ENCODE measurements at regions not wholly inside any gene's neighbourhood (a gene's known extent, or its start where the extent isn't known, plus 50 kb on each side); places are given as distances from the start of the nearest gene placed in this dataset.
"Not testable (repeated sequence)": the region's sequence is repeated elsewhere in the genome, so short reads cannot be mapped to it uniquely, and the experiment has no call there.

DNA sequence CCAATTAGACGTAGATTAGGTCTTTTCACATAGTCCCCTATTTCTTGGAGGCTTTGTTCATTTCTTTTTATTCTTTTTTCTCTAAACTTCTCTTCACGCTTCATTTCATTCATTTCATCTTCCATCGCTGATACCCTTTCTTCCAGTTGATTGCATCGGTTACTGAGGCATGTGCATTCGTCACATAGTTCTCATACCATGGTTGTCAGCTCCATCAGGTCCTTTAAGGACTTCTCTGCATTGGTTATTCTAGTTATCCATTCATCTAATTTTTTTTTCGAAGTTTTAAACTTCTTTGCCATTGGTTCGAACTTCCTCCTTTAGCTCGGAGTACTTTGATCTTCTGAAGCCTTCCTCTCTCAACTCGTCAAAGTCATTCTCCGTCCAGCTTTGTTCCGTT is 541.7 kb upstream of the KLF4 start:
- TF ChIP-seq POLR2A (IDR thresholded peaks at IDR 0.05; ENCODE audit: extremely low read depth, insufficient read length); MYC (IDR thresholded peaks at IDR 0.05; ENCODE audit: low read depth, low read length): not testable (repeated sequence)
